Stomach (tissue), 4 donors: ENCODE measurements at regions not wholly inside any gene's neighbourhood (a gene's known extent, or its start where the extent isn't known, plus 50 kb on each side); places are given as distances from the start of the nearest gene placed in this dataset.
"Not testable (repeated sequence)": the region's sequence is repeated elsewhere in the genome, so short reads cannot be mapped to it uniquely, and the experiment has no call there.

Source experiments
- CTCF ChIP-seq, 7 experiments: fragments of 450-650 bp in 4 of 7; fragments of 200-600 bp in 3 of 7; sonication (generic) in 3 of 7; IDR thresholded peaks; one replicate each; pipeline ENCODE4 v1.5.1; 2016 to 2019; ENCODE audit warnings: antibody characterized with exemption in 7 of 7, control low read depth in 2 of 7, mild to moderate bottlenecking in 1 of 7
- EP300 ChIP-seq: sonication (generic); formaldehyde crosslinking; IDR thresholded peaks from one replicate; pipeline ENCODE4 v1.6.1; 2017; ENCODE audit warnings: antibody characterized with exemption

GRCh38 chr2:97431169-97431725, 158.4 kb downstream of the ANKRD36B start:
- not testable (repeated sequence) for TF ChIP-seq CTCF (IDR thresholded peaks at IDR 0.05); EP300
